HEK293 (cell line): ENCODE measurements at regions not wholly inside any gene's neighbourhood (a gene's known extent, or its start where the extent isn't known, plus 50 kb on each side); places are given as distances from the start of the nearest gene placed in this dataset.

Experiments used
- CTCF ChIA-PET: fragments of 350-600 bp; formaldehyde crosslinking; extraction: SDS; loops from one replicate; lab custom pipeline; 2021; ENCODE audit warnings: antibody characterized with exemption; lab: Yijun Ruan, JAX
- POLR2A ChIA-PET: fragments of 300-600 bp; formaldehyde crosslinking; extraction: SDS; loops from one replicate; lab custom pipeline; 2020; ENCODE audit warnings: antibody characterized with exemption, inconsistent platforms; lab: Yijun Ruan, JAX
- H3K27ac ChIP-seq: fragments of 200-500 bp; sonication (Bioruptor generic); 2 replicates; pipeline ENCODE4 v1.5.1; 2014; ENCODE audit warnings: low read depth, low read length, control low read depth, inconsistent platforms; ENCODE audit errors: extremely low read depth
- H3K36me3 ChIP-seq, 2 experiments: fragments of 200-500 bp in 1 of 2; sonication (Bioruptor generic) in 1 of 2; 1 replicate in 1 of 2; 2 replicates in 1 of 2; pipeline ENCODE4 v1.5.1; 2014 to 2017; ENCODE audit warnings: inconsistent platforms in 2 of 2, low read length in 2 of 2; ENCODE audit not compliant: control insufficient read depth in 2 of 2, insufficient read depth in 1 of 2
- H3K4me1 ChIP-seq: fragments of 200-500 bp; sonication (Bioruptor generic); 2 replicates; pipeline ENCODE4 v1.5.1; 2014; ENCODE audit warnings: mild to moderate bottlenecking, low read length, inconsistent platforms; ENCODE audit not compliant: control insufficient read depth, insufficient read depth
- H3K4me3 ChIP-seq: 2 replicates; pipeline ENCODE4 v1.5.1; 2011; ENCODE audit warnings: low read depth, mild to moderate bottlenecking, control low read depth, low read length, moderate library complexity
- H3K9me3 ChIP-seq: fragments of 200-500 bp; sonication (Bioruptor generic); 2 replicates; pipeline ENCODE4 v1.5.1; 2014; ENCODE audit warnings: low read depth, low read length, inconsistent platforms; ENCODE audit not compliant: control insufficient read depth, insufficient read depth
- GLI4 ChIP-seq: fragments of 450-650 bp; formaldehyde crosslinking; IDR thresholded peaks from 2 replicates; pipeline ENCODE4 v1.5.1; 2016; ENCODE audit warnings: missing biosample characterization, missing genetic modification characterization
- KLF1 ChIP-seq: fragments of 450-650 bp; formaldehyde crosslinking; IDR thresholded peaks from 2 replicates; pipeline ENCODE4 v1.5.1; 2016; ENCODE audit warnings: missing biosample characterization, missing genetic modification characterization
- KLF10 ChIP-seq: fragments of 450-650 bp; IDR thresholded peaks from 2 replicates; pipeline ENCODE4 v1.5.1; 2018; ENCODE audit warnings: missing biosample characterization, mild to moderate bottlenecking, missing genetic modification characterization
- KLF7 ChIP-seq: fragments of 450-650 bp; formaldehyde crosslinking; IDR thresholded peaks from 2 replicates; pipeline ENCODE4 v1.5.1; 2016; ENCODE audit warnings: missing biosample characterization, missing genetic modification characterization, borderline replicate concordance
- PRDM10 ChIP-seq: fragments of 450-650 bp; formaldehyde crosslinking; IDR thresholded peaks from 2 replicates; pipeline ENCODE4 v1.5.1; 2016; ENCODE audit warnings: missing biosample characterization, missing genetic modification characterization
- RBAK ChIP-seq: fragments of 450-650 bp; formaldehyde crosslinking; IDR thresholded peaks from 2 replicates; pipeline ENCODE4 v1.5.1; 2016; ENCODE audit warnings: missing biosample characterization, missing genetic modification characterization
- ZNF132 ChIP-seq: fragments of 450-650 bp; formaldehyde crosslinking; IDR thresholded peaks from 2 replicates; pipeline ENCODE4 v1.5.1; 2017; ENCODE audit warnings: missing biosample characterization, missing genetic modification characterization, borderline replicate concordance
- ZNF16 ChIP-seq: fragments of 450-650 bp; formaldehyde crosslinking; IDR thresholded peaks from 2 replicates; pipeline ENCODE4 v1.5.1; 2016; ENCODE audit warnings: low read depth, missing biosample characterization, missing genetic modification characterization
- ZNF211 ChIP-seq: fragments of 450-650 bp; formaldehyde crosslinking; IDR thresholded peaks from 2 replicates; pipeline ENCODE4 v1.5.1; 2016; ENCODE audit warnings: low read depth, missing biosample characterization, missing genetic modification characterization
- ZNF274 ChIP-seq, 2 experiments: fragments of 200-500 bp in 1 of 2; fragments of 450-650 bp in 1 of 2; sonication (Bioruptor generic) in 1 of 2; formaldehyde crosslinking in 1 of 2; IDR thresholded peaks; 2 replicates each; pipeline versions ENCODE4 v1.5.1 to v1.6.1; 2014 to 2016; ENCODE audit warnings: borderline replicate concordance in 1 of 2, inconsistent platforms in 1 of 2, low read length in 1 of 2, missing biosample characterization in 1 of 2, missing genetic modification characterization in 1 of 2
- ZNF280C ChIP-seq: fragments of 450-650 bp; formaldehyde crosslinking; IDR thresholded peaks from 2 replicates; pipeline ENCODE4 v1.5.1; 2016; ENCODE audit warnings: missing biosample characterization, missing genetic modification characterization
- ZNF404 ChIP-seq: fragments of 450-650 bp; formaldehyde crosslinking; IDR thresholded peaks from 2 replicates; pipeline ENCODE4 v1.5.1; 2017; ENCODE audit warnings: missing biosample characterization, missing genetic modification characterization
- ZNF473 ChIP-seq: fragments of 450-650 bp; formaldehyde crosslinking; IDR thresholded peaks from 2 replicates; pipeline ENCODE4 v1.5.1; 2017; ENCODE audit warnings: missing biosample characterization, missing genetic modification characterization
- ZNF560 ChIP-seq: fragments of 450-650 bp; formaldehyde crosslinking; IDR thresholded peaks from 2 replicates; pipeline ENCODE4 v1.5.1; 2017; ENCODE audit warnings: missing biosample characterization, missing genetic modification characterization, borderline replicate concordance
- ZNF626 ChIP-seq: fragments of 450-650 bp; sonication (Bioruptor Pico); formaldehyde crosslinking; IDR thresholded peaks from 2 replicates; pipeline ENCODE4 v1.5.1; 2018; ENCODE audit warnings: missing biosample characterization, missing genetic modification characterization, inconsistent platforms
- ZNF658 ChIP-seq: fragments of 450-650 bp; formaldehyde crosslinking; IDR thresholded peaks from 2 replicates; pipeline ENCODE4; 2016; ENCODE audit warnings: missing biosample characterization, missing genetic modification characterization
- ZNF677 ChIP-seq: fragments of 450-650 bp; IDR thresholded peaks from 2 replicates; pipeline ENCODE4 v1.5.0; 2018; ENCODE audit warnings: missing biosample characterization, mild to moderate bottlenecking, missing genetic modification characterization, moderate library complexity
- ZNF701 ChIP-seq: fragments of 450-650 bp; formaldehyde crosslinking; IDR thresholded peaks from 2 replicates; pipeline ENCODE4 v1.5.1; 2016; ENCODE audit warnings: missing biosample characterization, missing genetic modification characterization
- ZNF747 ChIP-seq: fragments of 450-650 bp; formaldehyde crosslinking; IDR thresholded peaks from 2 replicates; pipeline ENCODE4 v1.5.1; 2016; ENCODE audit warnings: missing biosample characterization, missing genetic modification characterization
- ZNF792 ChIP-seq: fragments of 450-650 bp; formaldehyde crosslinking; IDR thresholded peaks from 2 replicates; pipeline ENCODE4 v1.5.1; 2016; ENCODE audit warnings: missing biosample characterization, missing genetic modification characterization
- ZNF837 ChIP-seq: fragments of 450-650 bp; formaldehyde crosslinking; IDR thresholded peaks from 2 replicates; pipeline ENCODE4 v1.5.1; 2016; ENCODE audit warnings: missing biosample characterization, missing genetic modification characterization
- TF ChIP-seq, protein P1 (sequence below): fragments of 450-650 bp; formaldehyde crosslinking; IDR thresholded peaks from 2 replicates; pipeline ENCODE4 v1.5.1; 2016; ENCODE audit warnings: missing biosample characterization, missing genetic modification characterization
- TF ChIP-seq, protein P2 (sequence below): fragments of 450-650 bp; formaldehyde crosslinking; IDR thresholded peaks from 2 replicates; pipeline ENCODE4 v1.5.1; 2016; ENCODE audit warnings: missing biosample characterization, missing genetic modification characterization, borderline replicate concordance

DNA sequence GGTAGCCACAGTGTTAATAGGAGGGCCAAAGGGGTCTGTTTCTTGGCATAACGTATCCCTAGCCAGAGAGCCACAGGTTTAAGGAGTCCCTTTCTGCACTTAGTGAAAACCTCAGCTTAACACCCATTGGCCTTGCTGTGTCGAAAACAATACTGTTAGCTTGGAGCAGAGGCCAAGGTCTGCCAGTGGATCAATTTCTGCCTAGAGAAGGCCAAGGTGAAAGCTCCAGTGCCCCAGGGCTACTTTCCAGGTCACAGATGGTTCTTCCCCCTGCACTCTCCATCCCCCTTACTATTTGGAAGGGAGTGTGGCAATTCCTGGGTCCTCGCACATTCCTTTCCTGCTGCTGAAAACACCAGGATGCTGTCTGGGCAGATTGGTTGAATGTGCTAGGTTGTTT, 74.8 kb upstream of the TNP1 start (continued):
- TF ChIP-seq PRDM10 (tag by site-specific recombination) (no peak), KLF10 (tag by site-specific recombination) (no peak), ZNF280C (tag by site-specific recombination) (no peak), RBAK (tag by site-specific recombination) (no peak), ZNF16 (tag by site-specific recombination) (no peak), ZNF132 (tag by site-specific recombination) (no peak), ZNF792 (tag by site-specific recombination) (no peak), GLI4 (tag by site-specific recombination) (no peak), ZNF211 (no peak)

GRCh38 chr2:216934151-216934550, 74.3 kb upstream of the TNP1 start:
- TF ChIP-seq ZNF626 (tag by site-specific recombination) (no peak), ZNF404 (tag by site-specific recombination) (no peak)
- Histone ChIP-seq H3K9me3 (no peaks in the 10 kb centered on the region), H3K4me3 (no peak overlapping the region), H3K27ac (no peak overlapping the region), H3K4me1 (no peaks in the 10 kb centered on the region), H3K36me3 (no peaks in the 10 kb centered on the region)
- ChIA-PET CTCF (no interaction called here), POLR2A (no interaction called here)

DNA sequence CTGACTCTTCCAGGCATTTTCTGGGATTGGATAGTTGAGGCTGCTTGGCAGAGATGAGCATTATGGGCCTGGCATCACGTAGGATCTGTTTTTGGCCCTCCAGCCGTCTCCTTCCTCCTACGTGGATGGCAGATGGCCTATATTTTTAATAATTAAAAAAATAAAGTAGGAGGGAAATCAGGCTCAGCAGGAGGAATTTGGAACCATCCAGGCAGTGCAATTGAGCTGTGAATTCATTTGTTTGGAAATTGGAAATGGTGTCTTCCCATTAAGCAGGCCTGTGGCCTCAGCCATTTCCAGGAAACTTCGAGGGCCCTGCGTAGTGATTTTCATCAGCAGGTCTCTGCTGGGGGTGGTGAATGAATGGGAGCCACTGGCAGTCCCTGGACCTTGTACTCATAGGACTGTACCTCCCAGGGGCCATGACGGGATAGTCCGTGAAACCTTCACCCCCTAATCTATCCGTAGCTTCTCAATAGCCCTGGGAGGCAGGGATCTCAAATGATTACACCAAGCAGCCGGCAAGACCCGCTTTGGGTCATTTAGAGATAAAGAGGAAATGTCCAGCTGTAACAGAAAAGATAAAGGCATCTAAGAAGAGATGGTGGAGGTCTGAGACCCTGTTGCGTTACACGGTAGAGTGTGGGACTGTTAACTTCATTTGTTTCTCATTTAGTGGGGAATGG, 73.1 kb upstream of the TNP1 start:
- Histone ChIP-seq H3K27ac (no peak overlapping the region), H3K36me3 (no peaks in the 10 kb centered on the region), H3K4me1 (no peaks in the 10 kb centered on the region), H3K9me3 (no peaks in the 10 kb centered on the region), H3K4me3 (no peak overlapping the region)
- ChIA-PET POLR2A (no interaction called here), CTCF (interaction anchor here (0.6 kb wide), 1 partner anchor 371 kb away, joined by 3 read pairs; no protein-coding TSS in a partner anchor)
- TF ChIP-seq ZNF677 = no peak
- no peak for TF ChIP-seq KLF1 (tag by site-specific recombination)
- TF ChIP-seq ZNF473 (tag by site-specific recombination) = no peak
- TF ChIP-seq KLF7 (tag by site-specific recombination) = no peak
- TF ChIP-seq, protein P1, sequence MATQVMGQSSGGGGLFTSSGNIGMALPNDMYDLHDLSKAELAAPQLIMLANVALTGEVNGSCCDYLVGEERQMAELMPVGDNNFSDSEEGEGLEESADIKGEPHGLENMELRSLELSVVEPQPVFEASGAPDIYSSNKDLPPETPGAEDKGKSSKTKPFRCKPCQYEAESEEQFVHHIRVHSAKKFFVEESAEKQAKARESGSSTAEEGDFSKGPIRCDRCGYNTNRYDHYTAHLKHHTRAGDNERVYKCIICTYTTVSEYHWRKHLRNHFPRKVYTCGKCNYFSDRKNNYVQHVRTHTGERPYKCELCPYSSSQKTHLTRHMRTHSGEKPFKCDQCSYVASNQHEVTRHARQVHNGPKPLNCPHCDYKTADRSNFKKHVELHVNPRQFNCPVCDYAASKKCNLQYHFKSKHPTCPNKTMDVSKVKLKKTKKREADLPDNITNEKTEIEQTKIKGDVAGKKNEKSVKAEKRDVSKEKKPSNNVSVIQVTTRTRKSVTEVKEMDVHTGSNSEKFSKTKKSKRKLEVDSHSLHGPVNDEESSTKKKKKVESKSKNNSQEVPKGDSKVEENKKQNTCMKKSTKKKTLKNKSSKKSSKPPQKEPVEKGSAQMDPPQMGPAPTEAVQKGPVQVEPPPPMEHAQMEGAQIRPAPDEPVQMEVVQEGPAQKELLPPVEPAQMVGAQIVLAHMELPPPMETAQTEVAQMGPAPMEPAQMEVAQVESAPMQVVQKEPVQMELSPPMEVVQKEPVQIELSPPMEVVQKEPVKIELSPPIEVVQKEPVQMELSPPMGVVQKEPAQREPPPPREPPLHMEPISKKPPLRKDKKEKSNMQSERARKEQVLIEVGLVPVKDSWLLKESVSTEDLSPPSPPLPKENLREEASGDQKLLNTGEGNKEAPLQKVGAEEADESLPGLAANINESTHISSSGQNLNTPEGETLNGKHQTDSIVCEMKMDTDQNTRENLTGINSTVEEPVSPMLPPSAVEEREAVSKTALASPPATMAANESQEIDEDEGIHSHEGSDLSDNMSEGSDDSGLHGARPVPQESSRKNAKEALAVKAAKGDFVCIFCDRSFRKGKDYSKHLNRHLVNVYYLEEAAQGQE (tag by site-specific recombination) = no peak
- TF ChIP-seq, protein P2, sequence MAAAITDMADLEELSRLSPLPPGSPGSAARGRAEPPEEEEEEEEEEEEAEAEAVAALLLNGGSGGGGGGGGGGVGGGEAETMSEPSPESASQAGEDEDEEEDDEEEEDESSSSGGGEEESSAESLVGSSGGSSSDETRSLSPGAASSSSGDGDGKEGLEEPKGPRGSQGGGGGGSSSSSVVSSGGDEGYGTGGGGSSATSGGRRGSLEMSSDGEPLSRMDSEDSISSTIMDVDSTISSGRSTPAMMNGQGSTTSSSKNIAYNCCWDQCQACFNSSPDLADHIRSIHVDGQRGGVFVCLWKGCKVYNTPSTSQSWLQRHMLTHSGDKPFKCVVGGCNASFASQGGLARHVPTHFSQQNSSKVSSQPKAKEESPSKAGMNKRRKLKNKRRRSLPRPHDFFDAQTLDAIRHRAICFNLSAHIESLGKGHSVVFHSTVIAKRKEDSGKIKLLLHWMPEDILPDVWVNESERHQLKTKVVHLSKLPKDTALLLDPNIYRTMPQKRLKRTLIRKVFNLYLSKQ (tag by site-specific recombination) = no peak
- TF ChIP-seq ZNF747 (tag by site-specific recombination) = no peak
- TF ChIP-seq ZNF274 (IDR thresholded peaks at IDR 0.05; ENCODE audit: low read length) = no peak
- TF ChIP-seq ZNF274 (tag by site-specific recombination; IDR thresholded peaks at IDR 0.05; ENCODE audit: borderline replicate concordance) = no peak
- no peak for TF ChIP-seq ZNF701 (tag by site-specific recombination)
- TF ChIP-seq ZNF837 = no peak
- TF ChIP-seq ZNF658 (tag by site-specific recombination) = no peak
- TF ChIP-seq ZNF560 (tag by site-specific recombination) = no peak
